K562 (cell line): ENCODE measurements at regions not wholly inside any gene's neighbourhood (a gene's known extent, or its start where the extent isn't known, plus 50 kb on each side); places are given as distances from the start of the nearest gene placed in this dataset.

Source experiments
- ATAC-seq: fragments of 200-7000 bp; cut with Tn5 transposase; 3 replicates; pipeline ENCODE4 v1.9.1; 2020; ENCODE audit warnings: moderate library complexity
- BruUV-seq: library from RNA; stranded (reverse); fragments of 400-500 nt; replicated peaks from 2 replicates; lab custom pipeline; 2021; lab: Mats Ljungman, UMichigan
- CTCF ChIA-PET: fragments of 300-600 bp; formaldehyde crosslinking; extraction: SDS; loops from one replicate; lab custom pipeline; 2021; ENCODE audit warnings: low intra/inter-chr PET ratio; lab: Yijun Ruan, JAX
- POLR2A ChIA-PET: fragments of 300-600, 350-650 bp; sonication (Branson Sonifier 250); formaldehyde crosslinking; extraction: SDS; loops from one replicate; lab custom pipeline; 2021; ENCODE audit warnings: antibody characterized with exemption, inconsistent platforms; lab: Yijun Ruan, JAX
- DNase-seq, 4 experiments: peaks; one replicate each; pipeline versions ENCODE4 v3.0.0 to v3.0.0-alpha.2; 2011 to 2018; ENCODE audit warnings: low spot score in 3 of 4, mixed read lengths in 3 of 4; ENCODE audit errors: extremely low read depth in 1 of 4
- FAIRE-seq: peaks from 2 replicates; lab custom pipeline; 2011; peaks lifted over from hg19 to GRCh38; lab: Jason Lieb, UNC
- H2AFZ ChIP-seq: 2 replicates; pipeline ENCODE4 v1.6.0; 2011; ENCODE audit warnings: low read depth, low read length, control low read depth, inconsistent platforms
- H3K27ac ChIP-seq: fragments of 200-600 bp; 3 replicates; pipeline ENCODE4 v1.8.0; 2011; ENCODE audit warnings: low read depth, mild to moderate bottlenecking, control low read depth, inconsistent platforms, low read length, moderate library complexity, mixed read lengths; ENCODE audit errors: extremely low read depth
- H3K27me3 ChIP-seq, 2 experiments: fragments of 300-600 bp in 1 of 2; 2 replicates in 1 of 2; 3 replicates in 1 of 2; pipeline versions ENCODE4 v1.6.0 to v1.8.0; 2011; ENCODE audit warnings: inconsistent platforms in 2 of 2, low read length in 2 of 2, mild to moderate bottlenecking in 1 of 2, mixed read lengths in 1 of 2, moderate library complexity in 1 of 2; ENCODE audit not compliant: control insufficient read depth in 2 of 2, insufficient read depth in 2 of 2
- H3K36me3 ChIP-seq: fragments of 300-600 bp; 3 replicates; pipeline ENCODE4 v1.8.0; 2011; ENCODE audit warnings: mild to moderate bottlenecking, low read length, inconsistent platforms; ENCODE audit not compliant: control insufficient read depth, insufficient read depth
- H3K4me1 ChIP-seq, 2 experiments: fragments of 200-600 bp in 1 of 2; replicated peaks in 1 of 2; 2 replicates in 1 of 2; 3 replicates in 1 of 2; pipeline versions ENCODE4 v1.5.1 to v1.8.0; 2011; ENCODE audit warnings: inconsistent platforms in 2 of 2, low read length in 2 of 2, mild to moderate bottlenecking in 1 of 2, mixed read lengths in 1 of 2, moderate library complexity in 1 of 2; ENCODE audit not compliant: control insufficient read depth in 2 of 2, insufficient read depth in 2 of 2
- H3K4me2 ChIP-seq: 2 replicates; pipeline ENCODE4 v1.6.1; 2011; ENCODE audit warnings: low read length, control low read depth, inconsistent platforms, mixed read lengths; ENCODE audit not compliant: insufficient read depth
- H3K4me3 ChIP-seq: fragments of 200-600 bp; sonication (generic), shearing (Covaris generic); 2 replicates; pipeline ENCODE4 v1.5.1; 2016; ENCODE audit warnings: control low read depth, inconsistent platforms
- H3K79me2 ChIP-seq: fragments of 200-600 bp; 3 replicates; pipeline ENCODE4 v1.8.0; 2011; ENCODE audit warnings: low read length, inconsistent platforms; ENCODE audit not compliant: control insufficient read depth, insufficient read depth
- H3K9ac ChIP-seq, 2 experiments: 2 replicates each; pipeline versions ENCODE4 v1.6.0 to v1.6.1; 2011; ENCODE audit warnings: low read depth in 2 of 2, low read length in 2 of 2, control low read depth in 1 of 2, inconsistent platforms in 1 of 2, mild to moderate bottlenecking in 1 of 2, mixed read lengths in 1 of 2; ENCODE audit not compliant: insufficient read depth in 1 of 2
- H3K9me1 ChIP-seq: one replicate; pipeline ENCODE4 v1.6.0; 2011; ENCODE audit warnings: inconsistent platforms, mild to moderate bottlenecking, low read length, moderate library complexity; ENCODE audit not compliant: control insufficient read depth, insufficient read depth
- H3K9me3 ChIP-seq: replicated peaks from 2 replicates; pipeline ENCODE4 v1.5.1; 2011; ENCODE audit warnings: low read depth, low read length, inconsistent platforms; ENCODE audit not compliant: control insufficient read depth, insufficient read depth
- H4K20me1 ChIP-seq: replicated peaks from 2 replicates; pipeline ENCODE4 v1.6.1; 2011; ENCODE audit warnings: low read length, inconsistent platforms, mixed read lengths; ENCODE audit not compliant: control insufficient read depth, insufficient read depth
- BDP1 ChIP-seq: IDR thresholded peaks from 3 replicates; pipeline ENCODE4 v1.6.1; 2011; ENCODE audit not compliant: insufficient read length, insufficient read depth
- CCAR2 ChIP-seq: fragments of 200-400 bp; formaldehyde crosslinking; IDR thresholded peaks from 2 replicates; pipeline ENCODE4 v1.6.1; 2017; ENCODE audit warnings: mild to moderate bottlenecking, low read depth, low read length
- DACH1 ChIP-seq: fragments of 450-650 bp; IDR thresholded peaks from 2 replicates; pipeline ENCODE4 v1.6.1; 2018; ENCODE audit not compliant: partially characterized antibody
- DLX4 ChIP-seq: fragments of 250-450 bp; sonication (Bioruptor Pico); IDR thresholded peaks from 2 replicates; pipeline ENCODE4 v1.6.1; 2021; ENCODE audit warnings: mild to moderate bottlenecking
- HDAC1 ChIP-seq, 2 experiments: fragments of 450-650 bp; IDR thresholded peaks; 2 replicates each; pipeline ENCODE4 v1.6.1; 2016 to 2017; ENCODE audit warnings: inconsistent platforms in 1 of 2, mild to moderate bottlenecking in 1 of 2, moderate library complexity in 1 of 2
- ILK ChIP-seq: fragments of 450-650 bp; IDR thresholded peaks from 2 replicates; pipeline ENCODE4 v1.6.1; 2016; ENCODE audit warnings: missing genetic modification characterization, low read depth, mild to moderate bottlenecking, missing compliant biosample characterization, moderate library complexity, borderline replicate concordance
- MAFG ChIP-seq: fragments of 450-650 bp; conservative IDR thresholded peaks from 2 replicates; pipeline ENCODE4 v1.6.1; 2016; ENCODE audit warnings: missing genetic modification characterization, missing compliant biosample characterization
- PBX2 ChIP-seq, 2 experiments: IDR thresholded peaks in 1 of 2; conservative IDR thresholded peaks in 1 of 2; 2 replicates each; pipeline ENCODE4 v1.6.1; 2016; ENCODE audit warnings: low read depth in 2 of 2, mild to moderate bottlenecking in 1 of 2, missing compliant biosample characterization in 1 of 2, missing genetic modification characterization in 1 of 2, moderate library complexity in 1 of 2
- PML ChIP-seq: IDR thresholded peaks from 2 replicates; pipeline ENCODE4 v1.6.1; 2012; ENCODE audit warnings: low read length, inconsistent platforms
- SRSF9 ChIP-seq: fragments of 200-400 bp; formaldehyde crosslinking; IDR thresholded peaks from 2 replicates; pipeline ENCODE4 v1.6.1; 2017; ENCODE audit warnings: low read depth, low read length, borderline replicate concordance
- WGBS: fragments of 100-300 bp; shearing (Covaris generic); methylation state at CpG from one replicate; pipeline ENCODE4 v1.1.6; 2016; ENCODE audit warnings: low coverage, mixed read lengths; ENCODE audit not compliant: insufficient coverage; ENCODE audit errors: missing lambda C conversion rate; 5-methylcytosine and 5-hydroxymethylcytosine counted together
- in situ Hi-C: fragments of 300-500 bp; cut with MboI; formaldehyde crosslinking; loops from 4 replicates; pipeline ENCODE4 v1.15.0; 2018; ENCODE audit warnings: inconsistent platforms, mixed read lengths
- intact Hi-C: fragments of 100-400 bp; cut with micrococcal nuclease; formaldehyde crosslinking; loops from 2 replicates; pipeline ENCODE4 v1.14.2; 2022
- TF ChIP-seq, protein P1 (sequence below): sonication (generic); IDR thresholded peaks from 2 replicates; pipeline ENCODE4 v1.6.1; 2016

GRCh38 chr1:4029376-4029775 lies 129.3 kb upstream of the C1orf174 start (continued):
- no peak for TF ChIP-seq MAFG
- no peak for TF ChIP-seq DLX4
- no peak for TF ChIP-seq CCAR2
- no peak for TF ChIP-seq ILK (tag)
- TF ChIP-seq DACH1: no peak
- no peak for TF ChIP-seq SRSF9
- TF ChIP-seq PML: no peak
- TF ChIP-seq, protein P1, sequence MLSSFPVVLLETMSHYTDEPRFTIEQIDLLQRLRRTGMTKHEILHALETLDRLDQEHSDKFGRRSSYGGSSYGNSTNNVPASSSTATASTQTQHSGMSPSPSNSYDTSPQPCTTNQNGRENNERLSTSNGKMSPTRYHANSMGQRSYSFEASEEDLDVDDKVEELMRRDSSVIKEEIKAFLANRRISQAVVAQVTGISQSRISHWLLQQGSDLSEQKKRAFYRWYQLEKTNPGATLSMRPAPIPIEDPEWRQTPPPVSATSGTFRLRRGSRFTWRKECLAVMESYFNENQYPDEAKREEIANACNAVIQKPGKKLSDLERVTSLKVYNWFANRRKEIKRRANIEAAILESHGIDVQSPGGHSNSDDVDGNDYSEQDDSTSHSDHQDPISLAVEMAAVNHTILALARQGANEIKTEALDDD: no peak
- TF ChIP-seq HDAC1 (IDR thresholded peaks at IDR 0.05): no peak
- TF ChIP-seq BDP1: no peak

DNA sequence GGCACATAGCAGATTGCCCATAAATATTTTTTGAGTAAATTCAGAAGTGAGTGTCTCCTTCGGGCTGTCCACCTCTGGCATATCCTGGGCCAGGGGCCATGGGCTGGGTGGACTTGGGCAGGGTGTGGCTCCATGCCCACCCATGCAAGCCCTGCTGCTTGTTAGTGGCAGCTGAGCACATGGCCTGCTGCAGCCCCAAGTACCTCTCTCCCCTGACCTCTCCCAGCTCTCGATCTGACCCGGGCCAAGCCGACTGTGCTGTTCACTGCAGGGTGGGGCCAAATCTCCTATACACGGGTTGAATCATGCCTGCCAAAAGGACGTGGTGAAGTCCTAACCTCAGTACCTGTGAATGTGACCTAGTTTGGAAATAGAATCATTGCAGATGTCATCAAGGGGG lies 132.5 kb upstream of the C1orf174 start:
- WGBS: 0% methylated on average over 6 of the region's 6 CpGs
- DNase-seq (no peak), FAIRE-seq (no peak), ATAC-seq (no peak)
- Histone ChIP-seq H3K79me2 (no peaks in the 10 kb centered on the region), H4K20me1 (no peaks in the 10 kb centered on the region), H3K9me1 (no peaks in the 10 kb centered on the region), H3K4me3 (no peak overlapping the region), H3K4me2 (no peak overlapping the region), H3K27me3 (peaks cover 0 to 5% of the 10 kb centered on the region in 2 experiments; a peak in 1 of 5 replicates), H3K36me3 (no peaks in the 10 kb centered on the region), H3K9me3 (no peaks in the 10 kb centered on the region), H2AFZ (no peak overlapping the region), H3K9ac (no peak overlapping the region), H3K27ac (no peak overlapping the region), H3K4me1 (no peaks in the 10 kb centered on the region)
- CTCF ChIA-PET: no interaction called here
- in situ Hi-C loops: no loop called here
- no TSS peak for BruUV-seq
- intact Hi-C loops: no loop called here
- POLR2A ChIA-PET: no interaction called here
- no peak for TF ChIP-seq PBX2 (CRISPR knock-in tag; IDR thresholded peaks at IDR 0.05; ENCODE audit: low read depth)
- TF ChIP-seq PBX2 (tag; conservative IDR thresholded peaks at IDR 0.05; ENCODE audit: low read depth): no peak
